SK-N-SH (cell line): ENCODE measurements at regions not wholly inside any gene's neighbourhood (a gene's known extent, or its start where the extent isn't known, plus 50 kb on each side); places are given as distances from the start of the nearest gene placed in this dataset.

Source experiments
- CTCF ChIA-PET: fragments of 300-600, 350-600 bp; formaldehyde crosslinking; extraction: SDS; loops from one replicate; lab custom pipeline; 2021; lab: Yijun Ruan, JAX
- POLR2A ChIA-PET: fragments of 350-600 bp; sonication (Branson Sonifier 250); formaldehyde crosslinking; extraction: SDS; loops from one replicate; lab custom pipeline; 2020; ENCODE audit warnings: antibody characterized with exemption, inconsistent platforms; lab: Yijun Ruan, JAX
- DNase-seq: peaks from one replicate; pipeline ENCODE4 v3.0.0; 2012
- H2AFZ ChIP-seq: fragments of 200-600 bp; sonication (generic); 2 replicates; pipeline ENCODE4 v1.8.1; 2016; ENCODE audit warnings: antibody characterized with exemption, mild to moderate bottlenecking, low read depth
- H3F3A ChIP-seq: fragments of 200-600 bp; sonication (generic); replicated peaks from 2 replicates; pipeline ENCODE3; 2016; ENCODE audit warnings: antibody characterized with exemption, mild to moderate bottlenecking; ENCODE audit not compliant: insufficient read depth
- H3K27ac ChIP-seq, 2 experiments: fragments of 200-500 bp in 1 of 2; fragments of 200-600 bp in 1 of 2; sonication (Bioruptor generic) in 1 of 2; sonication (generic), shearing (Covaris generic) in 1 of 2; 2 replicates each; pipeline versions ENCODE4 v1.5.1 to v1.6.1; 2014 to 2016; ENCODE audit warnings: low read depth in 2 of 2, inconsistent platforms in 1 of 2, low read length in 1 of 2, mild to moderate bottlenecking in 1 of 2, mixed read lengths in 1 of 2
- H3K27me3 ChIP-seq: fragments of 200-600 bp; sonication (generic), shearing (Covaris generic); 2 replicates; pipeline ENCODE4 v1.6.1; 2016; ENCODE audit warnings: mixed run types; ENCODE audit not compliant: insufficient read depth
- H3K36me3 ChIP-seq, 2 experiments: fragments of 200-500 bp in 1 of 2; fragments of 200-600 bp in 1 of 2; sonication (Bioruptor generic) in 1 of 2; sonication (generic) in 1 of 2; replicated peaks in 1 of 2; 2 replicates each; pipeline versions ENCODE3 to v1.5.1; 2014 to 2016; ENCODE audit warnings: low read length in 1 of 2, mild to moderate bottlenecking in 1 of 2; ENCODE audit not compliant: insufficient read depth in 2 of 2, control insufficient read depth in 1 of 2
- H3K4me1 ChIP-seq, 2 experiments: fragments of 200-500 bp in 1 of 2; fragments of 200-600 bp in 1 of 2; sonication (Bioruptor generic) in 1 of 2; sonication (generic), shearing (Covaris generic) in 1 of 2; 2 replicates each; pipeline versions ENCODE4 v1.5.1 to v1.6.1; 2014 to 2016; ENCODE audit warnings: low read depth in 1 of 2, low read length in 1 of 2, mixed run types in 1 of 2; ENCODE audit not compliant: insufficient read depth in 2 of 2, control insufficient read depth in 1 of 2
- H3K4me2 ChIP-seq: fragments of 200-600 bp; sonication (generic), shearing (Covaris generic); 2 replicates; pipeline ENCODE4 v1.6.1; 2017; ENCODE audit warnings: mixed run types
- H3K4me3 ChIP-seq, 2 experiments: fragments of 200-500 bp in 1 of 2; fragments of 200-600 bp in 1 of 2; sonication (Bioruptor generic) in 1 of 2; sonication (generic), shearing (Covaris generic) in 1 of 2; 2 replicates each; pipeline versions ENCODE4 v1.5.1 to v1.8.1; 2014 to 2016; ENCODE audit warnings: low read depth in 2 of 2, inconsistent platforms in 1 of 2, low read length in 1 of 2, mild to moderate bottlenecking in 1 of 2, mixed read lengths in 1 of 2, moderate library complexity in 1 of 2
- H3K79me2 ChIP-seq: fragments of 200-600 bp; sonication (generic); 2 replicates; pipeline ENCODE4 v1.8.1; 2017; ENCODE audit warnings: mild to moderate bottlenecking; ENCODE audit not compliant: insufficient read depth
- H3K9ac ChIP-seq: fragments of 200-600 bp; sonication (generic); 2 replicates; pipeline ENCODE4 v1.6.1; 2017; ENCODE audit warnings: mixed run types
- H3K9me2 ChIP-seq: fragments of 200-600 bp; sonication (generic); 2 replicates; pipeline ENCODE4 v1.6.1; 2017; ENCODE audit warnings: mixed run types
- H3K9me3 ChIP-seq: fragments of 200-600 bp; sonication (generic); 2 replicates; pipeline ENCODE4 v1.6.1; 2017; ENCODE audit warnings: mixed run types, mild to moderate bottlenecking, moderate library complexity
- H4K20me1 ChIP-seq: fragments of 200-600 bp; sonication (generic); 2 replicates; pipeline ENCODE4 v1.6.1; 2017; ENCODE audit warnings: mild to moderate bottlenecking, mixed run types; ENCODE audit not compliant: insufficient read depth
- CHD2 ChIP-seq: fragments of 150-350 bp; IDR thresholded peaks from 2 replicates; pipeline ENCODE4 v1.6.1; 2018; ENCODE audit warnings: low read length; ENCODE audit not compliant: partially characterized antibody
- CTCF ChIP-seq: fragments of 200-600 bp; sonication (generic); IDR thresholded peaks from 2 replicates; pipeline ENCODE4 v1.6.1; 2017; ENCODE audit warnings: antibody characterized with exemption, mild to moderate bottlenecking, moderate library complexity
- ELF1 ChIP-seq: IDR thresholded peaks from 2 replicates; pipeline ENCODE4 v1.4.0; 2012
- EP300 ChIP-seq, 2 experiments: IDR thresholded peaks; 2 replicates each; pipeline versions ENCODE4 v1.4.0 to v1.6.1; 2012; ENCODE audit warnings: borderline replicate concordance in 1 of 2, low read depth in 1 of 2, low read length in 1 of 2
- FOXJ3 ChIP-seq: sonication (generic); formaldehyde crosslinking; IDR thresholded peaks from 2 replicates; pipeline ENCODE4 v1.5.1; 2020; ENCODE audit warnings: mild to moderate bottlenecking, missing genetic modification reagents
- FOXM1 ChIP-seq: IDR thresholded peaks from 2 replicates; pipeline ENCODE4 v1.4.0; 2012; ENCODE audit warnings: low read depth, mild to moderate bottlenecking
- IRF3 ChIP-seq: fragments of 150-350 bp; IDR thresholded peaks from 2 replicates; pipeline ENCODE4 v1.6.1; 2016; ENCODE audit warnings: mild to moderate bottlenecking, low read depth, low read length
- JUND ChIP-seq: IDR thresholded peaks from 2 replicates; pipeline ENCODE4 v1.4.0; 2012
- MAX ChIP-seq: IDR thresholded peaks from 2 replicates; pipeline ENCODE4 v1.4.0; 2012; ENCODE audit warnings: low read depth
- MEF2A ChIP-seq: IDR thresholded peaks from 2 replicates; pipeline ENCODE4 v1.4.0; 2012; ENCODE audit warnings: low read depth, borderline replicate concordance
- MXI1 ChIP-seq: IDR thresholded peaks from 2 replicates; pipeline ENCODE4 v1.6.1; 2012; ENCODE audit warnings: mild to moderate bottlenecking, low read depth, low read length, improper control_type of control experiment
- NFIC ChIP-seq: IDR thresholded peaks from 2 replicates; pipeline ENCODE4 v1.4.0; 2012; ENCODE audit warnings: borderline replicate concordance
- NRF1 ChIP-seq: IDR thresholded peaks from 2 replicates; pipeline ENCODE4 v1.6.1; 2012; ENCODE audit warnings: low read depth, mild to moderate bottlenecking, low read length
- PBX3 ChIP-seq: IDR thresholded peaks from 2 replicates; pipeline ENCODE4; 2012
- REST ChIP-seq: IDR thresholded peaks from 2 replicates; pipeline ENCODE4 v1.6.1; 2012; ENCODE audit warnings: mild to moderate bottlenecking, low read depth, low read length, moderate library complexity
- RFX5 ChIP-seq: IDR thresholded peaks from 2 replicates; pipeline ENCODE4 v1.6.1; 2012; ENCODE audit warnings: mild to moderate bottlenecking, improper control_type of control experiment, low read length
- RXRA ChIP-seq: IDR thresholded peaks from 2 replicates; pipeline ENCODE4 v1.4.0; 2012; ENCODE audit warnings: low read depth, mild to moderate bottlenecking, borderline replicate concordance
- SMC3 ChIP-seq: IDR thresholded peaks from 2 replicates; pipeline ENCODE4 v1.6.1; 2012; ENCODE audit warnings: low read depth, low read length, improper control_type of control experiment
- TAF1 ChIP-seq: IDR thresholded peaks from 2 replicates; pipeline ENCODE4 v1.6.1; 2012; ENCODE audit warnings: low read depth, mild to moderate bottlenecking, low read length, moderate library complexity, borderline replicate concordance
- YY1 ChIP-seq: IDR thresholded peaks from 2 replicates; pipeline ENCODE4 v1.4.0; 2012; ENCODE audit warnings: low read depth, mild to moderate bottlenecking
- WGBS: methylation state at CpG from one replicate; pipeline ENCODE4 v1.1.6; 2017; ENCODE audit warnings: low lambda C conversion rate; 5-methylcytosine and 5-hydroxymethylcytosine counted together

GRCh38 chrX:51955200-51955599, 61.8 kb downstream of the MAGED1 start:
- no peak overlapping the region for H3K9ac ChIP-seq
- no peak overlapping the region for H3K4me2 ChIP-seq
- ChIA-PET CTCF (interaction anchor here (0.7 to 1.3 kb wide), 3 partner anchors 17 to 314 kb away, joined by 3 to 5 read pairs (median 3); no protein-coding TSS in a partner anchor), POLR2A (no interaction called here)
- WGBS: 7% methylated on average over 4 of the region's 4 CpGs
- H4K20me1 ChIP-seq: no peaks in the 10 kb centered on the region
- H2AFZ ChIP-seq: no peak overlapping the region
- H3K36me3 ChIP-seq: no peaks in the 10 kb centered on the region
- no peaks in the 10 kb centered on the region for H3K9me2 ChIP-seq
- no peak overlapping the region for H3K4me3 ChIP-seq
- no peaks in the 10 kb centered on the region for H3K79me2 ChIP-seq
- no peak for TF ChIP-seq FOXM1
- no peak for TF ChIP-seq FOXJ3 (CRISPR knock-in tag)
- no peak for TF ChIP-seq ELF1
- TF ChIP-seq PBX3: no peak
- no peak for TF ChIP-seq MXI1
- TF ChIP-seq NFIC: no peak
- no peak for TF ChIP-seq TAF1
- TF ChIP-seq REST: no peak
- TF ChIP-seq IRF3: no peak
- no peak for TF ChIP-seq EP300 (IDR thresholded peaks at IDR 0.05; ENCODE audit: borderline replicate concordance in 1 of 2, low read depth in 1 of 2, low read length in 1 of 2)
- TF ChIP-seq CHD2: no peak
- H3K27ac ChIP-seq: no peak overlapping the region
- no peaks in the 10 kb centered on the region for H3K9me3 ChIP-seq
- H3K4me1 ChIP-seq: no peaks in the 10 kb centered on the region
- no peak for DNase-seq
- peaks cover 3% of the 10 kb centered on the region for H3F3A ChIP-seq
- 0 out of 2 replicates have a peak, but pooled peaks cover 6% of the 10 kb centered on the region for H3K27me3 ChIP-seq

- no peak overlapping the region for H3K27ac ChIP-seq
- H3K36me3 ChIP-seq: no peaks in the 10 kb centered on the region
- TF ChIP-seq FOXM1 (no peak), CTCF (no peak), RXRA (no peak), EP300 (IDR thresholded peaks at IDR 0.05; ENCODE audit: borderline replicate concordance in 1 of 2, low read depth in 1 of 2, low read length in 1 of 2) (no peak), CHD2 (no peak), YY1 (no peak), NRF1 (no peak), SMC3 (no peak), MEF2A (no peak), TAF1 (no peak), RFX5 (no peak), MAX (no peak), NFIC (no peak), JUND (no peak), PBX3 (no peak)
Measured at GRCh38 chrX:51956441-51956840, 63.0 kb downstream of the MAGED1 start.

More at GRCh38 chrX:51956441-51956840, 63.0 kb downstream of the MAGED1 start:
- no peak overlapping the region for H3K4me3 ChIP-seq
- POLR2A ChIA-PET: no interaction called here
- H3K9me2 ChIP-seq: no peaks in the 10 kb centered on the region
- no peak overlapping the region for H3K9ac ChIP-seq
- DNase-seq: no peak
- CTCF ChIA-PET: no interaction called here
- H3F3A ChIP-seq: peaks cover 3% of the 10 kb centered on the region
- no peak overlapping the region for H2AFZ ChIP-seq
- no peaks in the 10 kb centered on the region for H3K4me1 ChIP-seq
- H3K9me3 ChIP-seq: no peaks in the 10 kb centered on the region
- 0 out of 2 replicates have a peak, but pooled peaks cover 6% of the 10 kb centered on the region for H3K27me3 ChIP-seq
- no peaks in the 10 kb centered on the region for H4K20me1 ChIP-seq
- no peak overlapping the region for H3K4me2 ChIP-seq
- H3K79me2 ChIP-seq: no peaks in the 10 kb centered on the region
